ENCODE measurements at regions not wholly inside any gene's neighbourhood (a gene's known extent, or its start where the extent isn't known, plus 50 kb on each side); places are given as distances from the start of the nearest gene placed in this dataset.
A peak's percentile ranks its signal among the peaks of the same experiment; 100 is the strongest.

DNA sequence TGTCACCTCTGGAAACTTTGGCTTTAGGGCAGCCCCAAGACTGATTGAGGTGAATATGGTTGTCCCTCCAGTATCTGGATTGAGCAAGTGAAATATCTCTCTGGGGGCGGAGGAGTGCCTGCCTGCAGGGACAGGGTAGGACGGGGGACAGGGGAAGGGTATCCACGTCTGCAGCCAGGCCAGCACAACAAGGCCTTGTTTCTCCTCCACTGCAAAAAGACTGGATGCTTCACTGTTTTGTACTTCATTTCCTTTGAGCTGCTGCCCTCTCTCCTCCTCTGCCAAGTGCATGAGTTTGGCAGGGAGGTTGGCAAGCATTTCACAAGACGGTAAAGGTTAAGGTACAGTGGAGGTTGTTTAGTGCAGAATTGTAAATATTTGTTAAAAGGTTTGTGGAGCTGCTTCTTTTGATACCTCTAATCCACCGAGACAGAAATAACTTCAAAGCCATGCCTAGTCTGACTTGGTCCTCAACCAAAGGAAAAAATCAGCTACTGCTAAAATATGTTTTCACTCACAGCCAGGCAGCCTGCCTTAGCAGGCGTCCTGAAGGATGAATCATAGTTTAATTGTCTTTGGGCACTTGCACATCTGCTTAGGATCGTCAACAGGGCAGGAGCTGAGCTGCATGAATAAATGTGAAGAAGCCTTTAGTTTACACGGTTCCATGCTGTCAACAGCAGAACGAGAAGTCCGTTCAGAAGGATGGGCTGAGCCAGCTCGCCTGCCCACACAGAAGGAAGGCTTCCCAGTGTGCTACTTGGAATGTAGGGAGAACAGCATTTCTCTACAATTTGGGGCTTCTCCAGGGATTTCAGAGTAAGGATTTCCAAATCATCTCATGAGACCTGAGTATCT lies 269.7 kb downstream of the TTC6 start (continued):
- TF ChIP-seq, protein P1, sequence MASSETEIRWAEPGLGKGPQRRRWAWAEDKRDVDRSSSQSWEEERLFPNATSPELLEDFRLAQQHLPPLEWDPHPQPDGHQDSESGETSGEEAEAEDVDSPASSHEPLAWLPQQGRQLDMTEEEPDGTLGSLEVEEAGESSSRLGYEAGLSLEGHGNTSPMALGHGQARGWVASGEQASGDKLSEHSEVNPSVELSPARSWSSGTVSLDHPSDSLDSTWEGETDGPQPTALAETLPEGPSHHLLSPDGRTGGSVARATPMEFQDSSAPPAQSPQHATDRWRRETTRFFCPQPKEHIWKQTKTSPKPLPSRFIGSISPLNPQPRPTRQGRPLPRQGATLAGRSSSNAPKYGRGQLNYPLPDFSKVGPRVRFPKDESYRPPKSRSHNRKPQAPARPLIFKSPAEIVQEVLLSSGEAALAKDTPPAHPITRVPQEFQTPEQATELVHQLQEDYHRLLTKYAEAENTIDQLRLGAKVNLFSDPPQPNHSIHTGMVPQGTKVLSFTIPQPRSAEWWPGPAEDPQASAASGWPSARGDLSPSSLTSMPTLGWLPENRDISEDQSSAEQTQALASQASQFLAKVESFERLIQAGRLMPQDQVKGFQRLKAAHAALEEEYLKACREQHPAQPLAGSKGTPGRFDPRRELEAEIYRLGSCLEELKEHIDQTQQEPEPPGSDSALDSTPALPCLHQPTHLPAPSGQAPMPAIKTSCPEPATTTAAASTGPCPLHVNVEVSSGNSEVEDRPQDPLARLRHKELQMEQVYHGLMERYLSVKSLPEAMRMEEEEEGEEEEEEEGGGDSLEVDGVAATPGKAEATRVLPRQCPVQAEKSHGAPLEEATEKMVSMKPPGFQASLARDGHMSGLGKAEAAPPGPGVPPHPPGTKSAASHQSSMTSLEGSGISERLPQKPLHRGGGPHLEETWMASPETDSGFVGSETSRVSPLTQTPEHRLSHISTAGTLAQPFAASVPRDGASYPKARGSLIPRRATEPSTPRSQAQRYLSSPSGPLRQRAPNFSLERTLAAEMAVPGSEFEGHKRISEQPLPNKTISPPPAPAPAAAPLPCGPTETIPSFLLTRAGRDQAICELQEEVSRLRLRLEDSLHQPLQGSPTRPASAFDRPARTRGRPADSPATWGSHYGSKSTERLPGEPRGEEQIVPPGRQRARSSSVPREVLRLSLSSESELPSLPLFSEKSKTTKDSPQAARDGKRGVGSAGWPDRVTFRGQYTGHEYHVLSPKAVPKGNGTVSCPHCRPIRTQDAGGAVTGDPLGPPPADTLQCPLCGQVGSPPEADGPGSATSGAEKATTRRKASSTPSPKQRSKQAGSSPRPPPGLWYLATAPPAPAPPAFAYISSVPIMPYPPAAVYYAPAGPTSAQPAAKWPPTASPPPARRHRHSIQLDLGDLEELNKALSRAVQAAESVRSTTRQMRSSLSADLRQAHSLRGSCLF (CRISPR knock-in tag; IDR thresholded peaks at IDR 0.05; ENCODE audit: borderline replicate concordance): no peak
- TF ChIP-seq ZNF276 (CRISPR knock-in tag; IDR thresholded peaks at IDR 0.05; ENCODE audit: low read depth): peak; percentile 88; the same call in 1 of the 2 replicates
- TF ChIP-seq MATR3 (CRISPR knock-in tag; IDR thresholded peaks at IDR 0.05): no peak
- no peak for TF ChIP-seq STAT5B (CRISPR knock-in tag; IDR thresholded peaks at IDR 0.05)
- TF ChIP-seq ZNF777 (CRISPR knock-in tag; IDR thresholded peaks at IDR 0.05): no peak
- TF ChIP-seq ATF7 (IDR thresholded peaks at IDR 0.05): no peak
- TF ChIP-seq ATF7 (CRISPR knock-in tag; IDR thresholded peaks at IDR 0.05): 0 out of 2 replicates have a peak, but pooled peaks have one; percentile 64
- TF ChIP-seq CREM (IDR thresholded peaks at IDR 0.05): peak; percentile 98
- no peak for TF ChIP-seq CREM (CRISPR knock-in tag; IDR thresholded peaks at IDR 0.05)
- TF ChIP-seq CEBPG (CRISPR knock-in tag; IDR thresholded peaks at IDR 0.05): peak; percentile 95
